HS-27A (cell line): ENCODE measurements at regions not wholly inside any gene's neighbourhood (a gene's known extent, or its start where the extent isn't known, plus 50 kb on each side); places are given as distances from the start of the nearest gene placed in this dataset.

ENCODE experiments used
- DNase-seq: peaks from one replicate; pipeline ENCODE4 v3.0.0-alpha.2; 2012; ENCODE audit warnings: low read depth, missing footprints

DNA sequence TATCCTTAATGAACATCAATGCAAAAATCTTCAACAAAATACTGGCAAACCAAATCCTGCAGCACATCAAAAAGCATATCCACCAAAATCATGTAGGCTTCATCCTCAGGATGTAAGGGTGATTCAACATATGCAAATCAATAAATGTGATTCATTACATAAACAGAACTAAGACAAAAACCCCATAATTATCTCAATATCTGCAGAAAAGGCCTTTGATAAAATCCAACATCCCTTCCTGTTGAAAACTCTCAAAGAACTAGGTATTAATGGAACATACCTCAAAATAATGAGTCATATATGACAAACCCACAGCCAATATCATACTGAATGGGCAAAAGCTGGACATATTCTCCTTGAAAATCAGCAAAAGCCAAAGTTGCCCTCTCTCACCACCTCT lies 54.6 kb upstream of the DEPDC1 start:
- DNase-seq, result no peak

DNA sequence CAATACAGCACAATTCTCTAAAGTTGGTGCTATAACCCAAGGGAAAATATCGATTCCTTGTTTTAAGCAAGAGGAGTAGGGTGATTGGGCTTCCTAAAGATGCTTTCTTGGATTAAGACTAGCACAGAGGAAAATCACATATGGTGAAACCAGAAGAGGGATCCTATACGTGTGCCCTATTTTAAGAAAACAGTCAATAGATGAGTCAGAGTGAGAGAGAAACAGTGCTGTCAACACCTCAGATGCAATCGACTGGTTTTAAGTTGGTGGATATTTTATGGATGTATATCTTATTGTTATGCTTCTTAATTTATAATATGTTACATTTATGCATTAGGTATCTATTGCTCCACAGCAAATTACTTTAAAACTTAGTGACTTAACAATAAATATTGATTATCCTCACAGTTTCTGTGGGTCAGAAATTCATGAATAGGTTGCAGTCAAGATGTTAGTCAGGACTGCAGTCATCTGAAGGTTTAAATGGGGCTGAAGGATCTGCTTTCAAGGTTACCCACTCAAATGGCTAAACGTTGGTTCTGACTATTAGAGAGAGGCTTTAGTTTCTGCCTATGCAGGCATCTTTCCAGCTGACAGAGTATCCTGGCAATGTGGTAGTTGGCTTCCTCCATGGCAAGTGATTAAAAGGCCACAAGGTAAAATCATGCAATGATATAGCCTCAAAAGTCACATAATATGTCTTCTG lies 61.6 kb upstream of the DEPDC1 start:
- DNase-seq, result no peak

DNA sequence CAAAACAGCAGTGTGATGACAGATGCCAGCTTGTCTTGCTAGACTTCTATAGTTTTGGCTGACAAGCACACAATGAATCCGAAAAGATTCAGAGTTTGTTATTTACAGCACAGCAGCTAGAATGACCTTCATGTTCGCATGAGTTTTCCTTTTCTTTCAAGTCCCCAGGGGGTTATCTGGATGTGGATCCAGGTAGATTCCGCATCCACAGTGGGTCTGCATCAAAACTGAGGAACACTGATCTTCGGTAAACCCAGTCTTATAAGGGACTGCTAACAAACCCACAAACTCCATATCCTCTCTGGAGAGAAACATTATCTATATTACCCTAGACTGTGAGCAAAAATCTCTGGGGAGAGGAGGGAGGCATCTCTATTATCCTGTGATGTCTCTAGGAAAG lies 69.0 kb upstream of the DEPDC1 start:
- no peak for DNase-seq

DNA sequence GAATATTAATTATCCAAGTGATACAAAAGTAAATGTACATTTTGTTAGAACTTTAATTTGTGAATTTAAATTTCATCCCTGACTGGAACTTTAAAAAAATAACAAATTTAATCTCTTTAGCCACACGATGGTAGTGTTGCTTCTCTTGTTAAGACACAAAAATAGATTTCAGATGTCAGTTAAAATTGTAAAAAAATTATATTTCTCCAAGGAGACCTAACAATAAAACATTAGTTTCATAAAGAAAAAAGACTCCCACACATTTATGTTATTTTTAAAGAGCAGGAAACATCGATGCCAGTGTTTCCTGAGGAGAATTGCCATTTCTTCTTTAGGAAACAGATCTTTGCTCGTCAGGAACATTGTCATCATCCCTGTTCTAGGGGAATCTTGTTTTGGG lies 74.0 kb upstream of the DEPDC1 start:
- no peak for DNase-seq

DNA sequence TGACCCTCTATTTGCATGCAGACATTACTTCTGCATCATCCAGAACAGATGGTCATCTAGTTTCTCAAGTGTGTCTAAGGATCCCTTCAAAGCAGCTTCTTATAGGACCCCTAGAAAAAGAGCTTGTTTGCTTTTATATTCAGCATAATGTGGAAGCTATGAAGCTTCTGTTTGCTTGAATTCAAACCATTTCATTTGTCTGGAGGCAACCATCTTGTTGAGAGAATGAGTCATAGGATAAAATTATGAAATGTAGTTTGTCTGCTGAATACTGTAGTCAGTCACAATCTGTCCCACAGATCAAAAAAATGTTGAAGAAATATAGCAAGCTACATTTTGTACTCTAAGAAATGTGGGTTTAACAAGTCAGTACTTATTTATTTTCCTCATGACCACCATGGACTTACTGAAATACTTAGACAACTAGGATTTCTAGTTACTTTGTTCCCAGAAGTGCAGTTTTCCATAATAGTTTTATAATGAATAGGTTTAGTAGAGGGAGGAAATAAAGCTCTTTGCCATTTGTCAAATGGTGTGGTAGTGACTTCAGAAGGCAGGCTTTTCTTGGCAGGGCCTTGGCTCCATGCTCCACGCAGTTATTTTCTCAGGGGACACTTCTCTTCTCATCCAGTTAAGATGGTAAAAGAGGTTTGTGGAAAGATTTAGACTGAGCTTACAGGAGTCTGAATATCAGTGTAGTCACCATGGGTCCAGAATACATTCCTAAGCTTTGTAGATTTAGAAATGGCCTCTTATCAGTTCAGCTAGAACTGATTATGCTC lies 74.8 kb upstream of the DEPDC1 start:
- DNase-seq, result no peak

DNA sequence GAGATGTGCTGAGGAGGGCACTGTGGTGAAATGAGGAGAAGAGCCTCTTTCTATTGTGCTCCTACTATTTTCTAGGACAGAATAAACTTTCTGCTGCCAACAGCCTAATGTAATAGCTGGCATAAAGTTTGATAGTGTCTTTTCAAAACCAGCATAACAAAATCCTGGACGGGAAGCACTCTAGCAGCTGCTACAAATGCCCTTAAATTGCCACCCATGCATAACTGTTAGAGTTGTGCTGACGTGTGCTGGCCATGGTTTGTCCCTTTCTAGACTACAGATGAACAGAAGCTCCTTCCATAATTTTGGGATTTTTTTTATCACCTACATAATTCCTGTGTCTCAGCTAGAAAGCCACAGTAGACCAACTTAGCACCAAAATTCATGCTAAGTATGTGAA lies 88.5 kb upstream of the DEPDC1 start:
- DNase-seq, result no peak

DNA sequence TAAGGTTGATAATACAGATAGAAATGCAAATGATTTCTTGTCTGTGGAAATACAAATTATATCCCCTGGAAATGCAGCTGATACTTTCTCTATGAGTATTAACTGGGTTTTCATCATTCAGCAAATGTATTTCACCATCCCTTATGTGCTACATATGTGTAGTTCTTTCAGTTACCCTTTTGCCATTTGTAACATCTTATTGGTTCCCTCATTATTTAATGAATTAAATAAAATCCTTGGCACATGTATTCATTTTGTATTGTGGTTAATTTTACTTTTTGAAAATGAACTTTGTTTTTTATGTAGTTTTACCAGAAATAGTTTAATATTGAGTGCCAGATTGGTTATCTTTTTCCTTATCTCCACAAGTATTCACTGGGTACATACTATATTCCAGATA lies 89.9 kb upstream of the DEPDC1 start:
- no peak for DNase-seq

DNA sequence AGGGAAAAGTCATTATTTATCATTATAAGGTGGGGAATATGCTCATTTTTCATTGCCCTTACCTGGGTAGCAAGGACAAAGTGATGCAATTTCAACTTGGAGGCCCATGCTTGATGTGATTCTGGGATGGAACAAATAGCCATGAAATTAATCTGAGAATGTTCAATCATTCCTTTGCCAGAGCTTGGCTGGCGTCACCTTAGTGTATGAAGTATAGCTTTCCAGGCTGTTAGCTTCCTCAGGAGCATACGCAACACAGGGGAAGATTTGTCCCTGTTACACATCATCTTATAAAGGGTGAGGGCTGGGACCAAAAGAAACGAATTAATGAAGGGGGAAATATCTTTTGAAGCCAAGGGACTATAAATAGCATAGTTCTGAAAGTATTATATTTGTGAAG lies 91.4 kb upstream of the DEPDC1 start:
- DNase-seq, result no peak

DNA sequence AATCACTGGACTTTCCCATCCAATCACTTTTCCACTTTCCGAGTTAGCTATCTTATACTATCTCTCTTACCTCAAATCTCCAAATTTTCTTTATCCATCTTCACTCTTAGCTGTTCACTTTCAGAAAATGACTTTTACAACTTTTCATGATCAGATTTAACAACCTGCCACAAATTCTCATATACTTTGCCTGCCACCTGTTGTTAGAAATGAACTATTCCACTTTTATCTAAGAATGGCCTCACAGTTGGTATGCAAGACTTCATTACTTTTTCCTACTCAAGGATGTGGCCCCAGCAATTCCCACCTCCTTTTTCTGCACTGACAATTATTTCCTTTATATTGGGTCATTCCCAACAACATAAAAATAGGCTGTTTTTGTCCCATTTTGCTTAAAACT lies 93.6 kb upstream of the DEPDC1 start:
- DNase-seq, result no peak

DNA sequence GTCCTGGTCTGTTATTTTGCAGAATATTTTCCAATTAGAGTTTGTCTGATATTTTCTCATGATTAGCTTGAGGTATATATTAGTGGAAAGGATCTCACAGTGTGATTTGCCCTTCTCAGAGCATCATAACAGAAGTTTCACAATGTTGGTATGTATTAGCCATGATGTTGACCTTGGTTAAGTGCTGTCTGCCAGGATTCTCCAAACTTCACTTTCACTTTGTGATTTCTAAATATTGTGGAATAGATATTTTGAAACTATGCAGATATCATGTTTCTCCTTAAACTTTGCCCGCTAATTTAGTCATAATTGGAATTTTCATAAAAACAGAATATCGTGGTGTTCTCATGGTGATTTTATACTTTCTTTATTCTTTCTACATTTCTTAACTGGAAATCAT lies 98.0 kb upstream of the DEPDC1 start:
- DNase-seq, result no peak

DNA sequence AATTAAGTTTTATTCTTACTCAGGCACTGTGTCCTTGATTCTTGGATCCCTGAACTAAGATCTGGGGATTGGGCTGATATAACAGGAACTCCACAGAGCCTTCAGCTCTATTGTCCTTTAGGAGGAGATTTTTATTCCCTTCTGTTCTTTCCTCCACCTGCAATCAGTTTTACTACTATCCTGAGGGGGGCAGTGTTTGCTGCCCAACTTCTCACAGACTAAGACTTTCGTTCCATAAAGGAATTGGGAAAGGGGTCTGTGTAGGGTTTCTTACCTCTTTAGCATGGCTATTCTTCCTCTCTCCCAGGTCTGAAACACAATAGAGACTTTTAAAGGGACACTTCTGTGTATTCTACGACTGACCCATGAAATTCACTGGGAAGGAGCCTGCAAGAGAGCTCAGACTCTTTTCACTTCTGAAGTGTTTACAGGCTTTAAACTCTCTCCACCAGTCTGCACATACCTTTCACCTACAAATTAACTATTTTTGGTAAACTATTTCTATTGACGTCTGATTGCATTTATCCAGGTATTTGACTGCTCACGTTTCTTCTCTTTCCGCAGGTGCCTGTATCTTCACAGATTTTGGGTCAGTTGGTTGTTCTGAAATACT lies 103.3 kb upstream of the DEPDC1 start:
- no peak for DNase-seq

DNA sequence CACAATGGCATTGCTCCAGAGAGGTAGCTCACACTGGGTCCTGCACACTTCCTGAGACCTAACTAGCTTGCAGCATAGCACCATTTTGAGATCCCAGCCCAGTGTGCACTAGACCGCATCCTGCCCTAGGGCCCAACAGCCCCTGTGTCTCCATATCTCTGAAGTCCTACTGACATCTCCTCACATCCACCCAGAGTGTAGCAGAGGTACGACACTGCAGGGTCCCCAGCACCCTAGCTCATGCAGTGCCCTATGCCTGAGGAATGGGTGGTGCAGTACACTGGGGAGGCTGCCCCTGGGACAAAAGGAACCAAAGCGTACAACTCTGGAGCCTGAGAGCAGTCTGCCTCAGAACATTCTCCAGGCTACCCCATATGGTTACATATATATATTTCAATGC lies 111.4 kb upstream of the DEPDC1 start:
- no peak for DNase-seq

DNA sequence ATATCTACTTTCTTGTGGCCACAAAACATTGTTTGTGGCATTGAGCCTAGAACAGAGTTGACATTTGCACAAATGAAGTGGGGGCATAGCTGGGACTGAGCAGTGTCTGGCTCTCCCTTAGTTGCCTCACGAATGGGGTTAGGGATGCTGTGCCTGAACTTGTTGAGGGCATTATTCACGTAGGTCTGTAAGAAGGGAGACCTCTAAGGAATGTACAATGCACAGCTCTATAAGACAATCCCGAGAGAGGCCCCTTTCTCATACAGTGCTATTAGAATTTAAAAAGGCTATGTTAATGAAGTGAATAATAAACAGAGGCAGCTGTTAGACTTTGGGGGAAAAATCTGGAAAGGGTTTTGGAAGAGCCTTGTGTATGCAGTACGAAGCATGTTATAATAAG lies 118.4 kb upstream of the DEPDC1 start:
- DNase-seq, result no peak

DNA sequence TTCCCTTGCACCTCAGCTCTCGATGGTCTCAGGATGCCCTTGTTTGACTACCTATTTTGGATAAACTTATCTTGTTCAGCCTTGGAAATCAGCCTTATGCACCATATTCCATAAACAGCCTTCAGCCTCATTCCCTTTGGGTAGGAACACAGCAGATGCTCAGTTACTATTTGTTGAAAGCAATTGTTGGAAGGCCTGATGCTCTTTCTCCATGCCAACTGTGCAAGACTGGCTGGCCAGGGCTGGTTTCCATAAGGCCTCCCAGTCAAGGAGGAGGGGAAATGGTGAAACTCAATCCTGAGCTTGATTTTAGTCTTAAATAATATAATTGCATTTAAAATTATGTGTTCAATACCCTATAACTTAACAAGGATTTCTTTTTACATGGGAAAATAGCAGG lies 121.1 kb upstream of the DEPDC1 start:
- no peak for DNase-seq

DNA sequence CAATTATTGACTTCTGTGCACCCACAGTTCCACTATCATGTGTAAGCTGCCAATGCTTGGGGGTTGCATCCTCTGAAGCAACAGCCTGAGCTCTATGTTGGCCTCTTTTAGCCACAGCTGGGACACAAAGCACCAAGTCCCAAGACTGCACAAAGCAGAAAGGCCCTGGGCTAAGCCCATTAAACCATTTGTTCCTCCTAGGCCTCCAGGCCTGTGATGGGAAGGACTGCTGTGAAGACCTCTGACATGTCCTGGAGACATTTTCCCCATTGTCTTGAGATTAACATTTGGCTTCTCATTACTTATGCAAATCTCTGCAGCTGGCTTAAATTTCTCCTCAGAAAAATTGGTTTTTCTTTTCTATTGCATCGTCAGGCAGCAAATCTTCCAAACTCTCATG lies 123.7 kb upstream of the DEPDC1 start:
- DNase-seq, result no peak

DNA sequence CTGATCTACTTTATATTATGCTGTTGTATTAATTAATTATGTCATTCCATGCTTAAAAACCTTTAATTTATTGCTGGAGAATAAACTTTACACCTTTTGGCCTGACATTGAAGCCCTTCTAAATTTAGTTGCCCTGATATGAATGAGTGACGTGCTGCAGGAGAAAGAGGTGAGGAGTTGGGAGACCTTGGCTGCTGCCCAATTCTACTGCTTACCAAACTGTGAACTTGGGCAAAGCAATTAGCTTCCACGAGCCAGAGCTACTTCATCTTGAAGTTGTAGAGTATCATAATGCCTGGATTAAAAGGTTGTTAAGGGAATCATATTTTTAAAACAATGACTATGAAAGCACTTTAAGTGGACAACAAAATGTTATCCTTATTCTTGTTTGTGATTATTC lies 126.8 kb upstream of the DEPDC1 start:
- no peak for DNase-seq

DNA sequence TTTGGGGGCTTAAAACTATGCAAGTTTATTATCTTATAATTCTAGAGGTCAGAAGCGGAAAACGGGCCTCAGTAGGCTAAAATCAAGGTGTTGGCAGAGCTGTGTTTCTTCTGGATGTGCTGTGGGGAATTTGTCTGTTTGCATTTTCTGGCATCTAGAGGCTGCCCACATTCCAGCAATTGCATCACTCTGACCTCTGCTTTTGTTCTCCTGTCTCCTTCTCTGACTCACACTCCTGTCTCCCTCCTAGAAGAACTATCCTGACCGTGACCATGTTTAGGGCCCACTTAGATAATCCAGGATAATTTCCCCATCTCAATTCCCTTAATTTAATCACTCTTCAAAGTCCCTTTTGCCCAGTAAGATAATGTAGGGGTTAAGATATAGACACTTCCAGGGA lies 127.4 kb upstream of the DEPDC1 start:
- DNase-seq, result peak; percentile 17

DNA sequence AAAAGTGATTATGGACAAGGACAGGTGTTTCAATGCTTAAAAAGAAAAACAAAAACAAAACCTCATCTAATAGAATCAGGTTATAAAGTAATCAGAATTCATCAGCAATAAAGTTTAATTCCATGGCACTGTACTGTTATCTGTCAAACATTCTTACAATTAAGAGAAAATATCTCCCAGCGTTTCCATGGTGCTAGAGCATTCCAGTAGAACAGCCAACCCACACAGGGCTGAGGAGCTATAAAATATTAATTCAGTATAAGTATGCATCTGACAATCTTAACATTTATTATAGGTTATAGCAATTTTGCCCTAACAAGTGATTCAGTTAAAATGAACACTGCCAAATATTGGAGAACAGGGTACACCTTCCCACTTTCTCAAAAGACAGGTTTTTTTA lies 128.7 kb upstream of the DEPDC1 start:
- no peak for DNase-seq

DNA sequence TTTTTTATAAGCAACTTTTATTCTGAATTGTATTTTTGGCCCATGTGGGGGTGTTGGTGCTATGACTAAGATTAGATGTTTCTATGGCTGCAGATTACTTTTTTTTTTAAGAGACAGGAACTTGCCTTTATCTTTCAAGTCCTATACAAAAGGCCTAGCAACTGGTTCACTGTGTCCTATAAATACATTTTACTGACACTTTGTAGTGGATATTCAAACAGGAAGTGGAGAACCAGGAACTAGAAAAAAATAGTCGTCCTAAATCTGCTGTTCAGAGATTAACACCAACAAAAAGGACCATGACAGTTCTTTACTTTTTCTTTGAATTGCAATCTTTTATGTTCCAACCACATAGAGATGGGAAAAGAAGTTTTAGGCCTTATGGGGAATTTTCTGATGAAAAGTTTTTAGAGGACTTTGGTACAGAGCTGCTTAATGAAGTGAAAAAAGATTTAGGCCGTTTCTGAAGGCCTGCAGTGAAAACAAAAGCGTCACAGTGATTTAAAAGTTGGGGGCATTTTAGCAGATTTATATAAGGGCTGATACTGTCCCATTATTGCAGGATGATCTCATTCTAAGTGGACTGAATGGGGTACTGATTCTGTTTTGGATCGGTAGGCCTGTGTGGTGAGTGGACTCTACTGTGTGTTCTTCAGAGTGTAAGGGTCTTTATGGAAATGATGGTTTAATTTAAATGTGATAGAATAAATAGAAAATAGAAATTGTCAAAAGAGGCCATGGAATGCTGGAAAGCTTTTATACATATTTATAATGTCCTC lies 136.4 kb upstream of the DEPDC1 start:
- DNase-seq, result no peak

DNA sequence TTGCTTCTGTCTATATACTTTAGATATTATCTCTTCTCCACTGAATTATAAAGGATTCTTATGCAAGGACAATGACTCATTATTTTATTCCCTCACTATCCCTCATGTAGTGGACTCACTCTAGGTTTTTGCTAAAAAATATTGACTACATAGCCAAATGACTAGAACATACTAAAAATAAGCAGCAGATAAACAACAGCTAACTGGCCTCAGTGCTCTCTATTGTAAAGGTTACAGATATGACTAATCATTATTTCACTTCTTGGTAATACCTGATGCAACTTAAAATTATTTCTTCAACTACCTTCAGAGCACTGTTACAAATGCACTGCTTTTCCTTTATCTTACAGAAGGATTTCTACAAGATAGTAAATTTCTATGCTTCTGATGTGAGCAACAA lies 147.6 kb upstream of the DEPDC1 start:
- DNase-seq, result no peak

DNA sequence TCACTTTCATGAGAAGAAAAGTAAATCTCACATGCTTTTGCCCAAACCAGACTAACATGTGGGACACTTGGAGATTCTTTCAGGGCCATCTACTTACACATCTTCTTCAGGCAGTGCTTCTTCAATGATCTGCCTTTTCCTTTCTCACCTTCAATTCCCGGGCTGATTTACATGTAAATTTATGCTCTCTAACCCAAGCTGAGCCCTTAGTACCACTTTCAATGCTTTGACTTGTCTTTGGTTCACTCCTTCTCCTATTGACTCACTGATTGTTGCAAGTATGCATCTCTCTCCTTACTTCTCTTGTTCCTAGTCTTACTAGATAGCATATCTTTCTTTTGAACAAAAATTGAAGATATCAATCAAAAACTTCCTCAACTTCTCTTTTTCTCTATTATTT lies 154.2 kb upstream of the DEPDC1 start:
- DNase-seq, result no peak

DNA sequence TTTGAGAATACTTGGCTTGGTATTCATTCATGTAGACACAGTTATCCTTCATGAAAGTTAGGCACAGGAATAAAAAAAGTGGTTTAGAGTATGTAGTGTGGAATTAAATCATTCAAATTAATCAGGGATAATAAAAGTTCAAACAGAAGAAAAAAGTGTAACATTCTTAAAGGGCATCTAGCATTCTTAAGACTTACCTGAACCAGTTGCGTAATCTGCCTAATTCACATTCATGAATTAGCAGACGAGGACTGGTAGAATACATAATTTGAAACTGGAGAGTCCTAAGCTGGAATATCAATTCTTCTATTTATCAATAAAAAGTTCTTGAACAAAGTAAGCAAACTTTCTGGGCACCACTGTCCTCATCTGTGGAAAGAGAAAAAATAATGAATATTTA lies 157.0 kb upstream of the DEPDC1 start:
- DNase-seq, result no peak

DNA sequence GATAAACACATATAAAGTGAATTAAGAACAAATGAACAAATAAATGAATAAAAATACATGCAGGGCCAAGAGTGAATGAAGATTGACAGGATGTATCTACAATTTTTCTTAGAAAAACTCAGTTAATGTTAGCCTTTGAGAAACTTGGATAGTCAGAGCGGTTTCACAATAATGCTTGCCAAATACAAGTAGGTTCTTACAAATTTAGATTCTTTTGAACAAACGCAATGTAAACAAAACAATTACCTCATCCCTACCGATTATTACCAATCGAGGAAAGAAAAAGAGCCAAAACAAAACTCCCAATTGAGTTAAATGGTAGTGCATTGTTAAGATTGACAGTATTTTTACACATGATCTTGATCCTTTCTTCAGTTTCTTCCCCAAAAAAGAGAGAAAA lies 176.9 kb upstream of the DEPDC1 start:
- DNase-seq, result no peak
